GM12891 (cell line): ENCODE measurements at regions not wholly inside any gene's neighbourhood (a gene's known extent, or its start where the extent isn't known, plus 50 kb on each side); places are given as distances from the start of the nearest gene placed in this dataset.

ENCODE experiments used
- DNase-seq: peaks from one replicate; pipeline ENCODE4 v3.0.0; 2011; ENCODE audit warnings: low spot score; ENCODE audit not compliant: insufficient read length
- FAIRE-seq: peaks from 2 replicates; lab custom pipeline; 2011; peaks lifted over from hg19 to GRCh38; lab: Jason Lieb, UNC
- PAX5 ChIP-seq: IDR thresholded peaks from 2 replicates; pipeline ENCODE4 v1.6.1; 2011; ENCODE audit warnings: low read length, moderate library complexity, mild to moderate bottlenecking; ENCODE audit not compliant: insufficient read depth, severe bottlenecking
- POLR2A ChIP-seq: IDR thresholded peaks from 2 replicates; pipeline ENCODE4 v1.6.1; 2011; ENCODE audit warnings: low read depth, low read length, control low read depth
- POLR2AphosphoS5 ChIP-seq: IDR thresholded peaks from 2 replicates; pipeline ENCODE4 v1.6.1; 2011; ENCODE audit warnings: low read depth, low read length, control low read depth
- POU2F2 ChIP-seq: IDR thresholded peaks from 2 replicates; pipeline ENCODE4 v1.6.1; 2011; ENCODE audit warnings: low read depth, mild to moderate bottlenecking, control low read depth, low read length, moderate library complexity
- SPI1 ChIP-seq: IDR thresholded peaks from 2 replicates; pipeline ENCODE4 v1.6.1; 2011; ENCODE audit warnings: low read depth, low read length, control low read depth
- TAF1 ChIP-seq: IDR thresholded peaks from 2 replicates; pipeline ENCODE4 v1.6.1; 2011; ENCODE audit warnings: low read depth, low read length, control low read depth

GRCh38 chr2:237213315-237214022, 127.8 kb downstream of the COPS8 start:
- TF ChIP-seq POLR2A (no peak), PAX5 (no peak), SPI1 (no peak), TAF1 (no peak), POU2F2 (no peak), POLR2AphosphoS5 (no peak)
- FAIRE-seq (no peak), DNase-seq (no peak)

- no peak for TF ChIP-seq POU2F2
- TF ChIP-seq POLR2AphosphoS5, result no peak
- TF ChIP-seq TAF1, result no peak
- no peak for TF ChIP-seq PAX5
- no peak for TF ChIP-seq SPI1
- TF ChIP-seq POLR2A, result no peak
- FAIRE-seq, result no peak
- no peak for DNase-seq
These were observed 128.5 kb downstream of the COPS8 start for GRCh38 chr2:237214030-237214675.

- TF ChIP-seq POLR2AphosphoS5 (no peak), SPI1 (no peak), POU2F2 (no peak), POLR2A (no peak)
- FAIRE-seq, result no peak
- no peak for DNase-seq
These were observed 129.3 kb downstream of the COPS8 start for GRCh38 chr2:237214963-237215362.

DNA sequence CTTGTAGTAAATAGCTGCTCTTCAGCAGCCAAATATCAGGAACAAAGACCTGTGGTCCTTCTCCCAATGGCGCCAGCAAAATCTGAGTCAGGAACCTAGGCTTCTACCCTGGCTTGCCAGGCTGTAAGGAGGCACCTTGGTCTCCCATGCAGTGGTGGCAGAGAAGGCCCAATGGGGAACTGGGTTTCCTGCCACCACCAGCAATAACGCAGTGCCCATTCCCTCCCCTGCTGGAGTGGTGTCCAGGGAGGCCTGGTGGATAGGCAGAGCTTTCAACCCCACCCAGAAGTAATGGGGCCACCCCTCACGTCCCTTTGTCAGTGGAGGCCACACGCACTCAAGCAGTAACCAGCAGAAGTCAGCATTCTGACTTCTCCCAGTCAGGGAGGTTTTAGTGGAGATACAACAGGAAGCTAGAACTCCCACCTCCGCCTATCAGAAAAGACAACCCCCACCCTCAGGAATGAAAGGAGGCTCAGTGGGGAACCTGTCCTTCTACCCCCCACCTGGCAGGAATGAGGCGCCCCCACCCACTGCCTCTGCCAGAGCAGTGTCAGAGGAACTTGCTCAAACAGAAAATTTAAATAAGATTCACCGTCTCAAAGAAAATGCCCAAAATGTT, 132.4 kb downstream of the COPS8 start:
- DNase-seq (no peak), FAIRE-seq (no peak)
- TF ChIP-seq TAF1, result no peak

GRCh38 chr2:237218756-237219155, 133.1 kb downstream of the COPS8 start:
- DNase-seq, result no peak
- no peak for TF ChIP-seq POU2F2
- TF ChIP-seq POLR2A, result no peak
- TF ChIP-seq SPI1, result no peak
- no peak for TF ChIP-seq POLR2AphosphoS5
- TF ChIP-seq TAF1, result no peak
- TF ChIP-seq PAX5, result no peak
- no peak for FAIRE-seq

DNA sequence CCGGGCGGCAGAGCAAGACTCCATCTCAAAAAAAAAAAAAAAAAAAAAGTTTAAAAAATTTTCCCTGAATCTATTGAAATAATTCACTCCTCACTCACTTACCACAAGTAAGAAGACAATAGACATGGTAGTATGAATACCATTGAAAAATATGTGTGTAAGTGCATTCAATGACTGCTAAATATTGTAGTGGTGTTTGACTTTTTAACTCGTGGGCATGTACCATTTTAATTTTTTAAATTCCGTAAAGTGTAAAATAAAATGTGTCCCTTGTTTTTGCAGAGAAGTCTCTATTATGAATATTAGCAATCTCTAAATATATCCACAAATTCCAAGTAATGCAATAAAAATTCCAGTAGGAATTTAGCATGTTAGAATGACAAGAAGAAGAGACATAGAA, 134.1 kb downstream of the COPS8 start:
- DNase-seq (no peak), FAIRE-seq (no peak)
- TF ChIP-seq SPI1 (no peak), TAF1 (no peak), PAX5 (no peak), POLR2AphosphoS5 (no peak), POLR2A (no peak)

- TF ChIP-seq POU2F2, result no peak
- TF ChIP-seq POLR2AphosphoS5, result no peak
- TF ChIP-seq SPI1, result no peak
- TF ChIP-seq PAX5, result no peak
- TF ChIP-seq POLR2A, result no peak
- TF ChIP-seq TAF1, result no peak
- FAIRE-seq (no peak), DNase-seq (no peak)
These were observed 135.8 kb downstream of the COPS8 start for GRCh38 chr2:237221443-237221842.

DNA sequence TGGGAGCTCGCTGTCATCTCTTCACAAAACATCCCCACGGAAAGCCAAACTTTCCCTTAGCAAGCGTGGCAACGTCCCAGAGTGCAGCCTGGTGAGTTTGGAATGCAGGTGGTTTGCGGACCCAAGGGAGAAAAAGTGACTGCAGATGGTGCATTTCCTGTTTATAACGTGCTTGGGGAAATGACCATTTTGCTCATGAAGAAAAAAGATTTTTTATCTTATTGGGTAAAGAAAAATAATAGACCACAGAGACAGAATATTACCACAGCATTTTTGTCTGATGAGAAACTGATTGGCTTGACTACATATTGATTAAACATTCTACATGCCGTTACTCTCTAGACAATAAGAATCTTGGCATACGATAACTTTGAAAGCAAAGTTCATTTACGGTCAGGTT, 136.5 kb downstream of the COPS8 start:
- FAIRE-seq (no peak), DNase-seq (no peak)
- TF ChIP-seq PAX5, result no peak
- TF ChIP-seq POU2F2, result no peak
- no peak for TF ChIP-seq POLR2A
- no peak for TF ChIP-seq TAF1
- TF ChIP-seq SPI1, result no peak
- no peak for TF ChIP-seq POLR2AphosphoS5

GRCh38 chr2:237222601-237223041, 136.9 kb downstream of the COPS8 start:
- FAIRE-seq, result no peak
- no peak for DNase-seq
- TF ChIP-seq PAX5, result no peak
- TF ChIP-seq POU2F2, result no peak
- no peak for TF ChIP-seq POLR2AphosphoS5
- no peak for TF ChIP-seq POLR2A
- TF ChIP-seq SPI1, result no peak
- no peak for TF ChIP-seq TAF1

GRCh38 chr2:237223201-237223861, 137.6 kb downstream of the COPS8 start:
- no peak for FAIRE-seq
- no peak for DNase-seq
- no peak for TF ChIP-seq PAX5
- no peak for TF ChIP-seq SPI1
- TF ChIP-seq POU2F2, result no peak
- TF ChIP-seq TAF1, result no peak
- no peak for TF ChIP-seq POLR2A
- TF ChIP-seq POLR2AphosphoS5, result no peak
